Endodermal cell (in vitro differentiated cells): ENCODE measurements at regions not wholly inside any gene's neighbourhood (a gene's known extent, or its start where the extent isn't known, plus 50 kb on each side); places are given as distances from the start of the nearest gene placed in this dataset.
A peak's percentile ranks its signal among the peaks of the same experiment; 100 is the strongest.

Source experiments
- DNase-seq: peaks from one replicate; pipeline ENCODE4 v3.0.0-alpha.2; 2017
- H3K27ac ChIP-seq: 2 replicates; pipeline ENCODE4 v1.5.1; 2013; ENCODE audit warnings: mild to moderate bottlenecking, low read depth, low read length, moderate library complexity
- H3K27me3 ChIP-seq: 2 replicates; pipeline ENCODE4 v1.6.1; 2013; ENCODE audit warnings: mild to moderate bottlenecking, low read length, moderate library complexity; ENCODE audit not compliant: insufficient read depth, control insufficient read depth, poor library complexity, severe bottlenecking
- H3K36me3 ChIP-seq: 2 replicates; pipeline ENCODE4 v1.7.0; 2013; ENCODE audit warnings: mild to moderate bottlenecking, low read length, moderate library complexity; ENCODE audit not compliant: control insufficient read depth, insufficient read depth
- H3K4me1 ChIP-seq: one replicate; pipeline ENCODE4 v1.7.0; 2013; ENCODE audit warnings: low read length; ENCODE audit not compliant: control insufficient read depth, insufficient read depth
- H3K4me3 ChIP-seq: 2 replicates; pipeline ENCODE4 v1.5.1; 2013; ENCODE audit warnings: mild to moderate bottlenecking, low read length, moderate library complexity
- H3K9ac ChIP-seq: 2 replicates; pipeline ENCODE4 v1.6.1; 2013; ENCODE audit warnings: mild to moderate bottlenecking, low read length, moderate library complexity; ENCODE audit not compliant: poor library complexity, severe bottlenecking; ENCODE audit errors: extremely low read depth
- H3K9me3 ChIP-seq: 2 replicates; pipeline ENCODE4 v1.6.1; 2013; ENCODE audit warnings: mild to moderate bottlenecking, low read length, moderate library complexity; ENCODE audit not compliant: control insufficient read depth
- H3K27ac Mint-ChIP-seq: 2 replicates; pipeline ENCODE4 v1.8.0; 2020; ENCODE audit warnings: mixed read lengths
- H3K27me3 Mint-ChIP-seq: 2 replicates; pipeline ENCODE4 v1.8.0; 2021; ENCODE audit warnings: mild to moderate bottlenecking, mixed read lengths; ENCODE audit not compliant: insufficient read depth
- H3K36me3 Mint-ChIP-seq: 2 replicates; pipeline ENCODE4 v1.8.0; 2020; ENCODE audit warnings: low read depth, mixed read lengths
- H3K4me1 Mint-ChIP-seq: 2 replicates; pipeline ENCODE4 v1.8.0; 2020; ENCODE audit warnings: mixed read lengths
- H3K4me3 Mint-ChIP-seq: 2 replicates; pipeline ENCODE4 v1.8.0; 2020; ENCODE audit warnings: mild to moderate bottlenecking, moderate library complexity, mixed read lengths
- H3K9me3 Mint-ChIP-seq: 2 replicates; pipeline ENCODE4 v1.8.0; 2020; ENCODE audit warnings: mild to moderate bottlenecking, mixed read lengths
- CTCF ChIP-seq: fragments of 200-600 bp; sonication (generic); conservative IDR thresholded peaks from 2 replicates; pipeline ENCODE4 v1.5.0; 2021; ENCODE audit warnings: antibody characterized with exemption, mild to moderate bottlenecking
- WGBS, 2 experiments: methylation state at CpG; one replicate each; pipeline versions ENCODE4 v1.1.5 to v1.1.7; 2013; ENCODE audit warnings: missing lambda C conversion rate in 2 of 2, mixed read lengths in 1 of 2; ENCODE audit not compliant: insufficient coverage in 1 of 2, insufficient read length in 1 of 2; 5-methylcytosine and 5-hydroxymethylcytosine counted together

DNA sequence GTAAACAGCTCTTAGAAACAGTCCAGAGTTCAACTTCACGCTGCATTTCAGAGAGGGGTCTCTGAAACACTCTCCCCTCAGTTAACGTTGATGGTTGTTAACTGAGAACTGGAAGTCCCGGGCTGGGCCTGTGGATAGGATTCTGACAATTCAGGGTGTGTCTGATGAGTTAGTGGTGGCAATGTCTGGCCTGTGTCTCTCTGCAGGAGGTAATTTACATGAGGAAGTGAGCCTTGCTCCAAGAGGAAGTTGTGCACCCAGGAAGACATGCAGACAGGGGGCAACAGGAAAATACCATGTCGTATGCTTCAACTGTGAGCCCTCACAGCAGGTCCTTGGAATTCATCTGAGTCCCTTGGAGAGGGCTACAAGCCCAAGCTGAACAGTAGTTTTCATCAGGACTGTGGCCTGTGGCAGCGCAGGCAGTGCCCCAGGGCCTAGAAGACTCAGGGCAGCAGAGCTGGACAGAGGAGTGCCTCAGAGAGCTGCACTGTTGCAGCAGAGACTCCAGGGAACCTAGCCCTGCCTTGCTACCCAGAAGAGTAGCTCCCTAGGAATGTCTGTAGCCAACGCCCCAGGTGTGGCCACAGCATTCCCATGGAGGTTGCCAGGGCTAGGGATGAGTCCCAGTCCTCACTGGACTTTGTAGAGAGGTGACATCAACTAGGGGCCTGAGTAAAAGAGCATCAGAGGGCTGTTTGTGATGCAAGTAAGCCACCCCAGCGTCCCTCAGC is 104.6 kb upstream of the SELENOK start:
- Histone ChIP-seq H3K4me3 (no peak overlapping the region), H3K36me3 (no peaks in the 10 kb centered on the region), H3K4me1 (no peaks in the 10 kb centered on the region), H3K27ac (no peak overlapping the region), H3K27me3 (no peaks in the 10 kb centered on the region), H3K9ac (no peak overlapping the region), H3K9me3 (no peaks in the 10 kb centered on the region)
- H3K27me3 Mint-ChIP-seq = peaks cover 3% of the 10 kb centered on the region
- H3K4me1 Mint-ChIP-seq = no peaks in the 10 kb centered on the region
- peak; percentile 53 for DNase-seq
- no peaks in the 10 kb centered on the region for H3K36me3 Mint-ChIP-seq
- no peak overlapping the region for H3K27ac Mint-ChIP-seq
- H3K9me3 Mint-ChIP-seq = no peaks in the 10 kb centered on the region
- no peak overlapping the region for H3K4me3 Mint-ChIP-seq
- no peak for TF ChIP-seq CTCF
- 86 to 90% methylated on average over 5 to 7 of the region's 7 CpGs for WGBS, 2 experiments

DNA sequence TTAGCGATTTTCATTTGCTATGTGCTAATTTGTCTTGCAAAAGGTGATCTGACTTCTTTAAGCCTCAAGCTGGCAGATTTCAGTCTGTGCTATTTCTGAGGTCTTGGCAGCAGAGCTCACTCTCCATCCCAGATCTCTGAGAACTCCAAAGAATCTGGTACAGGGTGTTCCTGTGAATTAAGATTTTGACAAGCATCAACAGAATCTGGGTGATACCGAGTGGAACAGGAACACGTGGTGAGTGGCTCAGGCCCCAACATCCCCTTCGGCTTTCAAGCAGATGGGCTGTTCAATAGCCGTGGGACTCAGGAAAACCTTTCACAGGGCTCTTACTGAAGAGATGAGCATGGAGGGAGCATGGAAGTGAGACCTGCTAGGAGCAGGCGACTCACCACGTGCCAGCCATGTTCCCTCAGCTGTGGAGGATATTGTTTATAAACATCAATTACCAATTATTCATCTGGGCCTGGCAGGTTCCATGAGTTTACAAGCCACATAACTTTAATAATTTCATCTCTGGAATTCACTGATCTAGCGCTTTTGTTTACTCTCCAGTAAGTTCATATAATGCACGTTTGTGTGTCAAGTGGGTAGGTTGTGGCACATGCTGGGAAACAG is 103.4 kb upstream of the SELENOK start:
- no peak for DNase-seq
- H3K27ac Mint-ChIP-seq = no peak overlapping the region
- H3K36me3 ChIP-seq = no peaks in the 10 kb centered on the region
- no peaks in the 10 kb centered on the region for H3K9me3 Mint-ChIP-seq
- H3K36me3 Mint-ChIP-seq = no peaks in the 10 kb centered on the region
- H3K4me3 ChIP-seq = no peak overlapping the region
- WGBS, 2 experiments = 82 to 100% methylated on average over 4 to 9 of the region's 9 CpGs
- no peak overlapping the region for H3K9ac ChIP-seq
- H3K27me3 Mint-ChIP-seq = no peaks in the 10 kb centered on the region
- no peak for TF ChIP-seq CTCF
- H3K27ac ChIP-seq = no peak overlapping the region
- H3K27me3 ChIP-seq = no peaks in the 10 kb centered on the region
- no peaks in the 10 kb centered on the region for H3K4me1 ChIP-seq
- no peaks in the 10 kb centered on the region for H3K9me3 ChIP-seq
- H3K4me1 Mint-ChIP-seq = no peaks in the 10 kb centered on the region
- no peak overlapping the region for H3K4me3 Mint-ChIP-seq

DNA sequence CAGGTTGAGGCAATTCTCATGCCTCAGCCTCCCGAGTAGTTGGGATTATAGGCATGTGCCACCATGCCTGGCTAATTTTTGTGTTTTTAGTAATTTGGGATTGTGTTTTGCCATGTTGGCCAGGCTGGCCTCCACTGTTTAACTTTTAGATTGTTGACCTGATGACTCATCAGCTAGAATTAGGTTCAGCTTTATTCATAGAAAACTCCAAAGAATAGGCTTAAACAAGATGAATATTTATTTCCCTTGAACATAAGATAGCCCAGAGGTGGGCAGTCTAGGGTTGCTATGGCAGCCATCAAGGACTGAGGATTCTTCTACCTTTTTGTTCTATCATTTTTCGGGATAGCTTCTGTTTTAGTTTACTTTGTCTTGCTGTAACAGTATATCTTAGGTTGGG is 99.6 kb upstream of the SELENOK start:
- H3K27me3 Mint-ChIP-seq = no peaks in the 10 kb centered on the region
- H3K4me3 ChIP-seq = no peak overlapping the region
- WGBS, 2 experiments = 95 to 100% methylated on average over 1 to 2 of the region's 2 CpGs
- no peaks in the 10 kb centered on the region for H3K4me1 ChIP-seq
- no peaks in the 10 kb centered on the region for H3K9me3 Mint-ChIP-seq
- H3K9ac ChIP-seq = no peak overlapping the region
- TF ChIP-seq CTCF = no peak
- H3K9me3 ChIP-seq = no peaks in the 10 kb centered on the region
- no peaks in the 10 kb centered on the region for H3K36me3 ChIP-seq
- H3K27me3 ChIP-seq = no peaks in the 10 kb centered on the region
- no peak overlapping the region for H3K27ac ChIP-seq
- DNase-seq = no peak
- H3K4me3 Mint-ChIP-seq = no peak overlapping the region
- H3K4me1 Mint-ChIP-seq = no peaks in the 10 kb centered on the region
- no peaks in the 10 kb centered on the region for H3K36me3 Mint-ChIP-seq
- no peak overlapping the region for H3K27ac Mint-ChIP-seq
